HG02642 (cell line): ENCODE measurements at regions not wholly inside any gene's neighbourhood (a gene's known extent, or its start where the extent isn't known, plus 50 kb on each side); places are given as distances from the start of the nearest gene placed in this dataset.
"Not testable (repeated sequence)": the region's sequence is repeated elsewhere in the genome, so short reads cannot be mapped to it uniquely, and the experiment has no call there.

Source experiments
- ATAC-seq: cut with Tn5 transposase; IDR thresholded peaks from one replicate; pipeline ENCODE4 v1.9.1; 2021; ENCODE audit warnings: mild to moderate bottlenecking; ENCODE audit not compliant: unreplicated experiment, poor library complexity

DNA sequence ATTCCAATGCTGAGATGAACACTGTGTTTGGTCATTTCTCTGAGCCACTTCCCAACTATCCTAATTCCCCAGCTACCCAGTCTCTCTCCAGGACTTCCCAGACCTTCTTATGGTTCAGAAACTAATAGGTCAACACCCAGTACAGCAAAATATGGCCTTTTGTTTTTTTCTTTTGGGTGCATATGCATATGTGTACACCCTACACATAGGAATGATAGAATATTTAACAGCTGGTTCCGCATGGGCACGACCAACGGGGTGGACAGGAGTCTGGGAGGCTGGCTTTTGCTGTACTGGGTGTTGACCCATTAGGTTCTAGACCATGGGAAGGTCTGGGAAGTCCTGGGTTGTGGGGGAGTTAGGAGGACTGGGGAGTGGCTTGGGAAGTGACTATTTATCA lies 143.9 kb downstream of the MRPS6 start:
- ATAC-seq: no peak

- ATAC-seq: no peak
Measured at GRCh38 chr21:34219334-34220060, 144.3 kb upstream of the KCNE2 start.

- no peak for ATAC-seq
Measured at GRCh38 chr21:34220556-34221195, 143.1 kb upstream of the KCNE2 start.

DNA sequence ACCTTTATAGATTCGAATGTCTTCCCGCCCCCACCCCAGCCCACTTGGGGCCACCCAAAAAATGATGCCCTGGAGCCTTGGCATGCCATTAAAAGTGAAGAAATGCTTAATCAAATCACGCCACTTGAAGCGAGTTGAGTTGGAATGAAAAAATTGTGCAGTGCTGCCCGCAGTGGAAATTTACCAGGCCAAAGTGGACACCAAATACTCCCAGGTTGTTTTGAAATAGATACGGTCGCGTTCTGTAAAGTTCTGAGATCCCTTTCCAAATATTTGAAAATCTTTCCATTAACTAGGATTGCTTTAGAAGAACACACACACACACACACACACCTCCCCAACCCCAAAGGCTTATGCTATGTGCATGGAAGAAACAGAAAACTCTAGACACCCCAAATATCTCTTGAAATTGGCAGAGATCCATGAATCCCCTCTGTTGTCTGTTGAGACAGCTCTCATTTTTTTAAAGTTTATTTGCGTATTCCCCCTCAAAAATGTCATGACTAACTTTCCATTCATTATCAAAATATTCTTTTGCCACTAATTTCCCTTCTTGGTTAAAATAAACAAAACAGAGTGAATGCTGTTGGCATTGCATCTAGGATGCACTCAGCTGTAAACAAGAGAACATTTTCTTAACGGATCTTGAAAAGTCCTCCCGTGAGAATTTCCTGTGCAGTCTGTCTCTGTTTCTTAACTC lies 142.3 kb upstream of the KCNE2 start:
- no peak for ATAC-seq

- no peak for ATAC-seq
Measured at GRCh38 chr21:34222031-34222335, 141.8 kb upstream of the KCNE2 start.

- ATAC-seq: no peak
Measured at GRCh38 chr21:34223376-34223775, 140.4 kb upstream of the KCNE2 start.

DNA sequence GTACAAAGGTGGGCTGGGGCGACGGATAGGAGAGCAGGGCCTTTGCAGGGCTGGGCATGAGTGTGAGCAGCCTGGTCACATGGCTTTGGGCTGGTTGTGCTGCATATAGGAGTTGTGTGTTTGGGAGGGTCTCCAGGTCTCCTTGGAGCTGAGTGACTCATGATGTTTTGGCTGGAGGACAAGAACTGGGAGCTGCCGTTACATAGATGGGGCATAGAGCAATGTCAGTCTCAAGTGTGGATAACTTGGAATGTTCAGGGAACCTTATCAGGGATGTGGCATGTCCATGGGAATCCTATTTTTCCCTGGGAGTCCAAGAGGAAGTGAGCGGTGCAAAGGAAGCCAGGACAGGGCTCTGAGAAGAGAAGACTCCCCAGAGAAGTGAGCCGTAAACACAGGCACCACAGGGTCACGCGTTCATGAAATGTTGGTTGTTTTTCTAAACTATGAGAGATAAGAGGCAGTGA lies 136.4 kb upstream of the KCNE2 start:
- no peak for ATAC-seq

- no peak for ATAC-seq
Measured at GRCh38 chr21:34228792-34229191, 135.0 kb upstream of the KCNE2 start.

- no peak for ATAC-seq
Measured at GRCh38 chr21:34229353-34229752, 134.5 kb upstream of the KCNE2 start.

DNA sequence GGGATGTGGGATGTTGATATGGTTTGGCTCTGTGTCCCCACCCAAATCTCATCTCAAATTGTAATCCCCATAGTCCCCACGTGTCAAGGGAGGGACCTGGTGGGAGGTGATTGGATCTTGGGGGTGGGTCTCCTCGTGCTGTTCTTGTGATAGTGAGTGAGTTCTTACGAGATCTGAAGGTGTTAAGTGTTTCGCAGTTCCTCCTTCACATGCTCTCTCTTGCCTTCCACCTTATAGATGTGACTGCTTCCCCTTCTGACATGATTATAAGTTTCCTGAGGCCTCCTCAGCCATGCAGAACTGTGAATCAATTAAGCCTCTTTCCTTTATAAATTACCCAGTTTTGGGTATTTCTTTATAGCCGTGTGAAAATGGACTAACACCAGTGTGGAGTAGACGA lies 130.1 kb upstream of the KCNE2 start:
- not testable (repeated sequence) for ATAC-seq

GRCh38 chr21:34235514-34235913 lies 128.3 kb upstream of the KCNE2 start:
- no peak for ATAC-seq

DNA sequence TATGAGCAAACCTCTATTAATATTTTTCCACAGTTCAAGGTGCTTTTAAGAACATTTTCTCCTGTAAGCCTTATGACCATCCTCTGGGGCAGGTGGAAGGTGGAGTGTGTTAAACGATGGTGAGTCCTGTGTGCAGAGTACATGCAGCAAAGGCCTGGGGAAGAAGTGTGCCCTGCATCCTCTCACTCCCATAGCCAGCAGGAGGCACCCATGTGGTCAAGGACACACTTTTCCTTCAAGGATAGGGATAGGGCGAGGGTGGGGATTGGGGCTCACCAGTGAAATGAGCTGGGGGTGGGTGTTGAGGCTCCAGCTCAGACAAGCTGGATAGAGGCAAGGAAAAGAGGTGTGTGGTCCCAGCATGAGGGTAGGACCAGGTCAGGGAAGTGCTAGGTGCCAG lies 120.8 kb upstream of the KCNE2 start:
- ATAC-seq: no peak

DNA sequence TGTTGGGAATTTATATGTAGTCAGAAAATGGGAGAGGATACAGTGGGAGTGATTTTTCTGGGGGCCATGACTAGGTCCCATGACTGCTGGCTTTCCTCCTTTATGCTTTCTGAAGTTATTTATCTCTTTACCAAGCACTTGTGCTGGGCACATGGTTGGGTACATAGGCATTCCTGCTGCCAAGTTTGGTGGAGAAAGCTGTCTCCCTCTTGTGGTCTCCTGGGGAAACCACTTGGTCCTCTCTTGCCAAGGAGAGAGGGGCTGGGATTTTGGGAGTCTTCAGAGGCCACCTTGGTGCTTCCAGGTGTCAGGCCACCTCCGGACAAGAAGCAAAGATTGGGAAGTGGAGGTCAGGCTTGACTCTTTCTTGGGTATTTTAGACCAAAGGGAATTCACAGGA lies 120.2 kb upstream of the KCNE2 start:
- no peak for ATAC-seq

DNA sequence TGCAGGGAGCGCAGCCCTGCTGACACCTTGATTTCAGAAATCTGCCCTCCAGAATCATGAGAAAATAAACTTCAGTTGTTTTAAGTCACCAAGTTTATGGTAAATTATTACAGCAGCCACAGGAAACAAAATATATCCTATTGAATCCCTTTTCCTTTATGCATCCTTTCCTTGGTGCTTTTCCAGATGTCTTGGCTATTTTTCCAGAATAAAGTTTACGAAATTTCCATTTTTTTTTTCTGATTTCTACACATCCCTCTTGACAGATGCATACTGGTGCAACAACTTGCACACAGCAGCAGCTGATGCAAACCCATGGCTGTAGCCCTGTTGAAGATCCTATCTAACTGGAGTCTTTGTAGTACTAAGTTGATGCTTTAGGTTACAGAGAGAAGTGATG lies 111.1 kb upstream of the KCNE2 start:
- no peak for ATAC-seq

GRCh38 chr21:34255073-34255472 lies 108.7 kb upstream of the KCNE2 start:
- no peak for ATAC-seq

DNA sequence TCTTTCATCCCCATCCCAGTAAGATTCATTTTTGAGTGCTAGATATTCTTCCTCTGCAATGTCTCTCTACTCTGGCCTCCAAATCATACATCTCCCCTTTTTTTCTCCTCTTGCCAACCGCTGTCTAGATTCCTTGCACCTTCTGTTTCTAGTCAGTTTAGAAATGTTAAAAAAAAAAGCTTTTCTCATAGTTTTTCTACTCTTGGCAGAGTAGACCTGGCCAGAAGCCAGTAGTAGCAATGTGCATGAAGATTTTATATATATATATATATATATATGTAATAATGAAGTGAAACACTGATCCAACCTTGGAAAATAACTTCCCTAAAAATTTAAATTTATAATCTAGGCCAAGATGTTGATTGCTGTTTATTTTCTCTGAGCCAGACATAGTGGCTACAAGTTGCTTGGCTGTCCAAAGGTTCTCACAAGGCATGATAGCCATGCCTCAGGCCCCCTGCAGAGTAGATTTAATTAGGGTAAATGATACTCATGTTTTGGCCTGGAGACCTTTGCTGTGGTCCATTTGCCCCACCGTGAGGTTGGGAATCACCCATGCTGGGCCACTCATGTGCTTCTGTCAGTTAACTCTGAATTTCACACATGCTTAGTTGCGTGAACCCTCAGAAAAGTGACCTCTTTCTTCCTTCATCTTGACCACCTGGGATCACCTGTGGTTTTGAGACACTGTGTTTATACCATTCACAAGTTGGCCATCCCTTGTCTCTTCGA lies 103.4 kb upstream of the KCNE2 start:
- ATAC-seq: no peak

GRCh38 chr21:34261841-34262468 lies 101.9 kb upstream of the KCNE2 start:
- ATAC-seq: no peak

DNA sequence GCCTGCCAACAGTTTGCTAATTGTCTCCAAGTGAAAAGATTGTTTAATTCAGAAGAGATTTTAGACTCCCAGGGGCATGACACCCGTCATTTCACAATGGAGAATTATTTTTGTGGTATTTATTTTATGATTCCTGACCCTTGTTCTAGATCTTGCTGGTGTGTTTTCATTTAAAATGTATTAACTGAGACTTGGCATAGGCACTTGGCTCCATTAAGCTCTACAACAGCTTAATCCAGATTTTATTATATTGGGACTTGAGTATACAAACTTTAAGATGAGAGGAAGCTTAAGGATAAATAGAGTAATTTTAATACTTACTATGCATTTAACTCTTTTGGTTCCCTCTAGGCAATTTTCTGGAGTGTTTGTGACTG lies 101.3 kb upstream of the KCNE2 start:
- no peak for ATAC-seq

GRCh38 chr21:34263629-34264028 lies 100.2 kb upstream of the KCNE2 start:
- ATAC-seq: no peak

DNA sequence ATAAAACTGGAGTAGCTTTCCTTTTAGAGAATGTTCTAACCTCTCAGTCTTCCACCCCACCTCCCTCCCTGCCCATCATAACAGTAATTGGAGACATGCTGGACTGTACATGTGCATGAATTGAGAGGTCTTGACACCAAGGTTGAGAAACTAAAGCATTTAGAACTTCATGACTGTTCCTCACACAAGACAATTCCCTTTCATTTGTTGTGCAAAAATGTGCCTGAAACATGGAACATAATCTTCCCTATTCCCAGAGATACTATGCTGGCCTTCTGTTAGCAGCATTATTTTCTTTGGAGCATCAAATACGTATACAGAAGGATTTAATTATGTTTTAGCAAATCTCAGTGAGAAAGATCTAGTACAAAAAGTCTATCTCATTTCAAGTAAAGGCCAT lies 97.5 kb upstream of the KCNE2 start:
- ATAC-seq: no peak

DNA sequence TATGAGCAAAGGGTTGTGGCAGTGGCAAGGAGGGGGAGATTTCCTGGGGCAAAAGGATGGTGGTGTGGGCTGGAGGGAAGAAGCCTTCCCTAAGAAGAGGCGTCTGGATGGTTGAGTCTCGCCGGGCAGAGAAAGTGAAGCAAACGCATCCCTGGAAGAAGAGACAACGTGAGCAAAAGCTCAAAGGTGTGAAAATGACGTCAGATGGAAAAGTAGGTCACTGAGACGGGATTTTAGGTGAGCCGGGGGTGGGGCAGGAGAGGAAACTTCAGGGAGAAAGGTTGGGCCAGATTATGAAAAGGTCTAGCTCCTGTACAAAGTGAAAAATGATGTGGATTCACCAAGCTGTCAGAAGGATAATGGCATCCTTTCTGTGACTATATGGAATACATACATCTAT lies 95.3 kb upstream of the KCNE2 start:
- ATAC-seq: no peak
